H9 (cell line): ENCODE measurements at regions not wholly inside any gene's neighbourhood (a gene's known extent, or its start where the extent isn't known, plus 50 kb on each side); places are given as distances from the start of the nearest gene placed in this dataset.

Source experiments
- DNase-seq: peaks from one replicate; pipeline ENCODE4 v3.0.0-alpha.2; 2017
- H2AFZ ChIP-seq: one replicate; pipeline ENCODE4 v1.6.1; 2013; ENCODE audit warnings: mild to moderate bottlenecking, low read length, control low read depth, moderate library complexity
- H2AK5ac ChIP-seq: 2 replicates; pipeline ENCODE4 v1.6.1; 2013; ENCODE audit warnings: low read length, control low read depth, mixed read lengths; ENCODE audit not compliant: insufficient read length
- H2BK120ac ChIP-seq: one replicate; pipeline ENCODE4 v1.6.1; 2013; ENCODE audit warnings: low read depth, mild to moderate bottlenecking, low read length, control low read depth, inconsistent platforms; ENCODE audit not compliant: poor library complexity, severe bottlenecking
- H2BK12ac ChIP-seq: 2 replicates; pipeline ENCODE4 v1.6.1; 2013; ENCODE audit warnings: low read length, control low read depth, mixed read lengths, low read depth; ENCODE audit not compliant: insufficient read length
- H2BK15ac ChIP-seq: 2 replicates; pipeline ENCODE4 v1.6.1; 2013; ENCODE audit warnings: low read depth, low read length, control low read depth
- H2BK20ac ChIP-seq: one replicate; pipeline ENCODE4 v1.6.1; 2013; ENCODE audit warnings: low read depth, mild to moderate bottlenecking, low read length, control low read depth, inconsistent platforms; ENCODE audit not compliant: poor library complexity, severe bottlenecking
- H2BK5ac ChIP-seq: 2 replicates; pipeline ENCODE4 v1.6.1; 2013; ENCODE audit warnings: low read length, control low read depth, mixed read lengths; ENCODE audit not compliant: insufficient read length
- H3K14ac ChIP-seq: 2 replicates; pipeline ENCODE4 v1.6.1; 2013; ENCODE audit warnings: low read length, control low read depth; ENCODE audit not compliant: insufficient read depth
- H3K18ac ChIP-seq: 2 replicates; pipeline ENCODE4 v1.6.1; 2013; ENCODE audit warnings: low read depth, mild to moderate bottlenecking, mixed read lengths, low read length, control low read depth; ENCODE audit not compliant: insufficient read length
- H3K23ac ChIP-seq: 2 replicates; pipeline ENCODE4 v1.6.1; 2013; ENCODE audit warnings: low read length, control low read depth, mixed read lengths, low read depth; ENCODE audit not compliant: insufficient read length
- H3K23me2 ChIP-seq: 2 replicates; pipeline ENCODE4 v1.6.1; 2013; ENCODE audit warnings: low read depth, mild to moderate bottlenecking, mixed read lengths, low read length, control low read depth; ENCODE audit not compliant: insufficient read length, poor library complexity, severe bottlenecking
- H3K27ac ChIP-seq: 2 replicates; pipeline ENCODE4 v1.5.1; 2013; ENCODE audit warnings: low read length, control low read depth, mixed read lengths, low read depth; ENCODE audit not compliant: insufficient read length
- H3K27me3 ChIP-seq: 2 replicates; pipeline ENCODE4 v1.6.1; 2013; ENCODE audit warnings: low read length, control low read depth, inconsistent platforms; ENCODE audit not compliant: insufficient read depth
- H3K4ac ChIP-seq: 2 replicates; pipeline ENCODE4 v1.6.1; 2013; ENCODE audit warnings: low read depth, mild to moderate bottlenecking, control low read depth, inconsistent platforms, low read length, moderate library complexity
- H3K4me1 ChIP-seq: 2 replicates; pipeline ENCODE4 v1.6.1; 2013; ENCODE audit warnings: low read length, control low read depth, inconsistent platforms; ENCODE audit not compliant: insufficient read depth
- H3K4me2 ChIP-seq: 2 replicates; pipeline ENCODE4 v1.6.1; 2013; ENCODE audit warnings: low read length, control low read depth, mixed read lengths; ENCODE audit not compliant: insufficient read length, insufficient read depth
- H3K56ac ChIP-seq: 2 replicates; pipeline ENCODE4 v1.6.1; 2013; ENCODE audit warnings: low read depth, mild to moderate bottlenecking, mixed read lengths, low read length, control low read depth; ENCODE audit not compliant: insufficient read length
- H3K79me1 ChIP-seq: 2 replicates; pipeline ENCODE4 v1.6.1; 2013; ENCODE audit warnings: low read depth, mild to moderate bottlenecking, moderate library complexity, low read length, control low read depth, inconsistent platforms; ENCODE audit not compliant: insufficient read depth, poor library complexity, severe bottlenecking
- H3K79me2 ChIP-seq: 2 replicates; pipeline ENCODE4 v1.6.1; 2013; ENCODE audit warnings: low read length, control low read depth, inconsistent platforms; ENCODE audit not compliant: insufficient read depth
- H3K9ac ChIP-seq: 2 replicates; pipeline ENCODE4 v1.6.1; 2013; ENCODE audit warnings: low read length, control low read depth, mixed read lengths; ENCODE audit not compliant: insufficient read length; ENCODE audit errors: extremely low read depth
- H3K9me3 ChIP-seq: one replicate; pipeline ENCODE4 v1.6.1; 2013; ENCODE audit warnings: low read depth, low read length, inconsistent platforms; ENCODE audit not compliant: control insufficient read depth
- H3T11ph ChIP-seq: one replicate; pipeline ENCODE4 v1.6.1; 2013; ENCODE audit warnings: mild to moderate bottlenecking, low read length, control low read depth, inconsistent platforms
- H4K20me1 ChIP-seq: one replicate; pipeline ENCODE4 v1.6.1; 2013; ENCODE audit not compliant: control insufficient read depth, insufficient read length, insufficient read depth
- H4K5ac ChIP-seq: 2 replicates; pipeline ENCODE4 v1.6.1; 2013; ENCODE audit warnings: low read depth, mild to moderate bottlenecking, mixed read lengths, low read length, control low read depth; ENCODE audit not compliant: insufficient read length
- H4K8ac ChIP-seq: replicated peaks from 2 replicates; pipeline ENCODE4 v1.6.1; 2013; ENCODE audit warnings: low read length, control low read depth, mixed read lengths, low read depth; ENCODE audit not compliant: insufficient read length
- H4K91ac ChIP-seq: 2 replicates; pipeline ENCODE4 v1.6.1; 2013; ENCODE audit warnings: low read depth, mild to moderate bottlenecking, moderate library complexity, mixed read lengths, low read length, control low read depth; ENCODE audit not compliant: insufficient read length
- H3K27ac Mint-ChIP-seq, 3 experiments: 2 replicates in 2 of 3; 3 replicates in 1 of 3; pipeline ENCODE4 v1.8.0; 2020 to 2021; ENCODE audit warnings: mixed read lengths in 3 of 3, mild to moderate bottlenecking in 1 of 3, moderate library complexity in 1 of 3
- H3K27me3 Mint-ChIP-seq: 2 replicates; pipeline ENCODE4 v1.8.0; 2021; ENCODE audit warnings: low read depth, mild to moderate bottlenecking, moderate library complexity, mixed read lengths
- H3K36me3 Mint-ChIP-seq, 3 experiments: 2 replicates in 2 of 3; 3 replicates in 1 of 3; pipeline ENCODE4 v1.8.0; 2020 to 2021; ENCODE audit warnings: low read depth in 3 of 3, mixed read lengths in 3 of 3; ENCODE audit not compliant: insufficient read depth in 1 of 3
- H3K4me1 Mint-ChIP-seq, 2 experiments: 2 replicates each; pipeline ENCODE4 v1.8.0; 2020; ENCODE audit warnings: mixed read lengths in 2 of 2
- H3K4me3 Mint-ChIP-seq, 2 experiments: 2 replicates in 1 of 2; 3 replicates in 1 of 2; pipeline ENCODE4 v1.8.0; 2020 to 2021; ENCODE audit warnings: mild to moderate bottlenecking in 2 of 2, mixed read lengths in 2 of 2, moderate library complexity in 1 of 2
- H3K9me3 Mint-ChIP-seq, 2 experiments: 2 replicates in 1 of 2; 3 replicates in 1 of 2; pipeline ENCODE4 v1.8.0; 2020; ENCODE audit warnings: mild to moderate bottlenecking in 2 of 2, mixed read lengths in 2 of 2, moderate library complexity in 1 of 2
- CTCF ChIP-seq: fragments of 200-600 bp; sonication (generic); conservative IDR thresholded peaks from 3 replicates; pipeline ENCODE4 v1.8.0; 2021; ENCODE audit warnings: antibody characterized with exemption, mild to moderate bottlenecking
- WGBS: extraction: QIAGEN DNeasy Blood & Tissue Kit; methylation state at CpG from one replicate; pipeline ENCODE4 v1.1.7; 2013; ENCODE audit warnings: missing lambda C conversion rate, low lambda C conversion rate, mixed read lengths; ENCODE audit not compliant: insufficient read length; ENCODE audit errors: extremely low coverage; 5-methylcytosine and 5-hydroxymethylcytosine counted together

DNA sequence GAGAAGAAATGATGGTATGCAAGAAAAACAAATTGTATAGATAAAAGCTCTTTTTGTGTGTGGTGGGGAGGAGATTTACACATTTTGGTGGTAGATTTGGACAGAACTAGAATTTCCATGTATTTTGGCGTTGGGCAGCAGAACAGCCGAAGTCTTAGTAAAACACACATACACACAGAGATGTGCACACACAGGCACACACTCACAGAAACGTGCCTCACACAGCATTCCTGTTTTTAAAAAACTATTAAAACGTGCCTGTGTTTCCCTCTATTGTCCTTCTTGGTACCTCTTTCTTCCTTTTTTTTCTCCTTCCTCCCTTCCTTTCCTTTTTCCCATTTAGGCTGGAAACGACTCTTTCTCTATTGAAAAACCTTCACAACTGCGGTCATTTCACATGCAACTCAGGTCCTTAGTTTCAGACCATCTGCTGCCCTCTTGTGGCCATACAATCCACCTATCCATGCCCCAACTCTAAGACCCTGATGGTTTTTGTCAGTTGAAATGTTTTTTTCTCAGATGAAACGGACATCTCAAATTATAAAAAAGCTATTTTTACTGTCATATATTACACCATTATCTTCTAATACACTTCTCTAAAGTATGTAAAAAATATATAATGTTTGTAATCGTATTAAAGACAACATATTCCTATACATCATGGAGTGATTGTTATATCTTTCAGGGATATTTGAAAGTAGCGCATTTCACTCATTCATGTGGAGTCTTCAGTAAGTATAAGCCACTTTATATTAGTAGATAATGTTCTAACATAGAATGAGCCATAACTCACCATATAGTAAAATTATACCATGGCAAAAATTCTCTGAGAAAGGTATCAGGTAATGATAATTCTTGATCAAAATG lies 386.7 kb upstream of the NOVA1 start:
- Histone ChIP-seq H3T11ph (no peak overlapping the region), H3K23me2 (no peaks in the 10 kb centered on the region), H3K4me2 (no peak overlapping the region), H3K79me1 (no peaks in the 10 kb centered on the region), H2AFZ (peak overlapping the region; percentile 80), H2BK15ac (no peak overlapping the region), H4K5ac (no peak overlapping the region), H2BK5ac (no peak overlapping the region), H3K14ac (no peak overlapping the region), H4K8ac (no peak overlapping the region), H3K79me2 (no peaks in the 10 kb centered on the region), H4K91ac (no peak overlapping the region), H3K23ac (no peak overlapping the region), H4K20me1 (no peaks in the 10 kb centered on the region), H3K56ac (no peak overlapping the region), H3K27me3 (no peaks in the 10 kb centered on the region), H2BK20ac (no peak overlapping the region), H3K4ac (no peak overlapping the region), H3K9ac (no peak overlapping the region), H3K4me1 (no peaks in the 10 kb centered on the region), H3K9me3 (no peaks in the 10 kb centered on the region), H3K18ac (no peak overlapping the region), H2AK5ac (no peak overlapping the region), H3K27ac (no peak overlapping the region), H2BK12ac (no peak overlapping the region), H2BK120ac (no peak overlapping the region)
- Mint-ChIP-seq H3K4me1 (peaks cover 8 to 9% of the 10 kb centered on the region in 2 experiments), H3K4me3 (no peak overlapping the region), H3K27me3 (no peaks in the 10 kb centered on the region), H3K9me3 (no peaks in the 10 kb centered on the region), H3K27ac (no peak overlapping the region), H3K36me3 (no peaks in the 10 kb centered on the region)
- WGBS: no CpG with 5 or more reads among the region's 9 CpGs
- peak; percentile 62 for DNase-seq
- TF ChIP-seq CTCF: peak; percentile 90
